ENCODE measurements at regions not wholly inside any gene's neighbourhood (a gene's known extent, or its start where the extent isn't known, plus 50 kb on each side); places are given as distances from the start of the nearest gene placed in this dataset.
"Not testable (repeated sequence)": the region's sequence is repeated elsewhere in the genome, so short reads cannot be mapped to it uniquely, and the experiment has no call there.

DNA sequence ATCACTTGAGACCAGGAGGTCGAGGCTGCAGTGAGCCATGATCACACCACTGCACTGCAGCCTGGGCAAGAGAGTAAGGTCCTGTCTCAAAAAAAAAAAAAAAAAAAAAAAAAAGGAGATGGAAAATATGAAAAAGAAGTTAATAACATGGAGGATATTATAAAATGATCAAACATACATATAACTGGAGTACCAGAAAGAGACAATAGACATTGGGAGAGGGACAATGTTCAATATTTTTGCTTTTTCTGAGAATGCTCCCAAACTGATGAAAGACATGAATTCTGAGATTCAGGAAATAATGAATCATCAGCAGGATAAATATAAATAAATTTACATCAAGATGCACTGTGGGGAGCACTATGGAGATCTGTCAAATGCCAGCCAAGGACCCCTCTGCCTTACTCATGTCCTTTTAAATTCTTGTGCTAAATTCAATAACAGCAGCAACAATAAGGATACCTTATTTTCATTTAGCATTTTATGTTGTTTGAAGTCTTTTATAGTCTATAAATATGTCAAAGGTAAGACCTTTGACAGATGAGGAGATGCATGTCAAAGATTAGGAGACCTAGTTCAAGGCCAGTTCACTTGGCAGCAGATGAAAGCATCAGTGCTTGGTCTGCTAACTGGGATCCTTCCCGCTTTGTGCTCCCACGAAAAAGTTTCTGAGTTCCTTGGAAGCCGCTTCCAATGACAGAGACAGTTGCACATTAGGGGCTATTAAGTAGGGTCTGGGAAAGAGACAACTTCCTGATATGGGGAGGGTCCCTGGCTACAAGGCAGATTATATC lies 97.7 kb downstream of the TLR5 start:
- H3K9me3 Mint-ChIP-seq: no peaks in the 10 kb centered on the region
- H3K27me3 Mint-ChIP-seq: peaks cover 2% of the 10 kb centered on the region
- no peaks in the 10 kb centered on the region for H3K36me3 Mint-ChIP-seq (ENCODE audit: low read depth)
- no peaks in the 10 kb centered on the region for H3K4me1 Mint-ChIP-seq
- ChIA-PET CTCF (no interaction called here), POLR2A (no interaction called here)
- H3K27ac Mint-ChIP-seq: no peak overlapping the region
- no peak overlapping the region for H3K4me3 Mint-ChIP-seq
- no peak for DNase-seq

DNA sequence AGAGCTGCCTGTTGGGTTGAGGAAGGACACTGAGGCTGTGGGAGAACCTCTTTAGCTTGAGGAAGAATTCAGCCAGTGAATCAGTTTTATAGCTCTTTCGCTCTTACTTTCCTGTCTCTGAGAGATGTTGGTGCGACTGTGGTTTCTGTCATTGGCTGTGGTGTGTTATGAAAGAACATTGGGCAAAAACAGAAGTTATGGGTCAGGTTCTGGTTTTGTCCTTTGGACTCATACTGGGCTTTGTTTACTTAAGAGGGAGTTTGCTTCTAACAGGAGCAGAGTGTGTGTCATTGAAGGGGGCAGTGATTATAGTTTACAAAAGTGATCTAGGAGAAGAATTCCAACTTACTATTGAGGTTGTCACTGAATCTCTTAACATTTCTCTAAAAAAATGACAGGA lies 97.0 kb downstream of the TLR5 start:
- H3K27ac Mint-ChIP-seq: no peak overlapping the region
- ChIA-PET POLR2A (no interaction called here), CTCF (no interaction called here)
- H3K4me3 Mint-ChIP-seq: no peak overlapping the region
- H3K27me3 Mint-ChIP-seq: peaks cover 2% of the 10 kb centered on the region
- H3K9me3 Mint-ChIP-seq: no peaks in the 10 kb centered on the region
- no peak for DNase-seq
- H3K4me1 Mint-ChIP-seq: no peaks in the 10 kb centered on the region
- no peaks in the 10 kb centered on the region for H3K36me3 Mint-ChIP-seq (ENCODE audit: low read depth)

DNA sequence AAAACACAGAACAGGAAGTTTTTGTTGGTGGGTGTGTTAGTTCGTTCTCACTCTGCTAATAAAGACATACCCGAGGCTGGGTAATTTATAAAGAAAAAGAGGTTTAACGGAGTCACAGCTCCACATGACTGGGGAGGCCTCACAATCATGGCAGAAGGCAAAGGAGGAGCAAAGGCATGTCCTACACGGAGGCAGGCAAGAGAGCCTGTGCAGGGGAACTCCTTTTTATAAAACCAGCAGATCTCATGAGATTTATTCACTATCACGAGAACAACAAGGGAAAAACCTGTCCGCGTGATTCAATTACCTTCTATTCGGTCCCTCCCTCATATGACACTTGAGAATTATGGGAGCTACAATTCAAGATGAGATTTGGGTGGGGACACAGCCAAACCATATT lies 96.6 kb downstream of the TLR5 start:
- POLR2A ChIA-PET: not testable (repeated sequence)

DNA sequence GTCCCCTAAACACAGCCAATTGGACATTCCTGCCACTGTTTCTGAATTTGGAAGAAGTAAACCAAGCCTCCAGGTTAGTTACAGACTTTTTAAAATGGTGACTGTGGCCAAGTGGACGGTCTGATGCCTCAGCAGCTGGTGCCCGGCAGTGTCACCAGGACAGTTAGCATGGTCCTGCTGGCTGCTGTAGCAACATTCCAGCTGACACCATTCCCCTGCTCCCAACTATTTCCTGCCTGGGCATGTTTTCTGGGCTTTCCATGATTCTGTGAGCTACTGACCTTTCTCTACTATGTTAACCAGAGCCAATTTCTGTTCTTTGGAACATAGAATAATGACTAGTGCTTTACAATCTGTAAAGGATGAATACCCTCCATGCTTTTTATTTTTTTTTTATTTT lies 95.0 kb downstream of the TLR5 start:
- no peak for DNase-seq
- Mint-ChIP-seq H3K36me3 (ENCODE audit: low read depth) (no peaks in the 10 kb centered on the region), H3K27ac (no peak overlapping the region), H3K27me3 (peaks cover 2% of the 10 kb centered on the region), H3K4me1 (no peaks in the 10 kb centered on the region), H3K9me3 (no peaks in the 10 kb centered on the region), H3K4me3 (no peak overlapping the region)
- POLR2A ChIA-PET: no interaction called here
- CTCF ChIA-PET: no interaction called here

More for the DNA sequence above, 96.6 kb downstream of the TLR5 start:
- H3K4me1 Mint-ChIP-seq; H3K36me3 Mint-ChIP-seq (ENCODE audit: low read depth); H3K9me3 Mint-ChIP-seq; H3K4me3 Mint-ChIP-seq; H3K27ac Mint-ChIP-seq; DNase-seq; CTCF ChIA-PET; H3K27me3 Mint-ChIP-seq: not testable (repeated sequence)

DNA sequence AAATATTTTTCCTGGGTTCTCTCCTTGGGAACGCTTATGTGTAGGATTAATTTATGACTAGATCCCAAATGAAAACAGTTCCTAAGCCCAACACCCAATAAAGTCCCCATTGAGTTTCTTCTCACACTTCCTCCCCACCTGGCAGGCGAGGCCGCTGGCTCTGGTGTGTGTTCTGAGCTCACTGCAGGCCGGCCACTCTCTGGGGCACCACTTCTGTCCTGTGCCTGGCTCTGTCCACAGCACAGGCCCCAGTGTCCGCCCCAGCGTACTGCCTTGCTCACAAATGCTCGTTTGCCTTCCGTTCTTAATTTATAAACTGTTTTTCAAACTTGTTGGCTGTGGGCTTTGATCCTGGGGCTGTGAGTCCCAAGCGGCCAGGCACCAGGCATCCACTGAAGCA lies 90.6 kb downstream of the TLR5 start:
- H3K27ac Mint-ChIP-seq: no peak overlapping the region
- ChIA-PET CTCF (no interaction called here), POLR2A (no interaction called here)
- H3K27me3 Mint-ChIP-seq: no peaks in the 10 kb centered on the region
- H3K9me3 Mint-ChIP-seq: no peaks in the 10 kb centered on the region
- H3K36me3 Mint-ChIP-seq (ENCODE audit: low read depth): no peaks in the 10 kb centered on the region
- DNase-seq: no peak
- H3K4me3 Mint-ChIP-seq: no peak overlapping the region
- no peaks in the 10 kb centered on the region for H3K4me1 Mint-ChIP-seq

DNA sequence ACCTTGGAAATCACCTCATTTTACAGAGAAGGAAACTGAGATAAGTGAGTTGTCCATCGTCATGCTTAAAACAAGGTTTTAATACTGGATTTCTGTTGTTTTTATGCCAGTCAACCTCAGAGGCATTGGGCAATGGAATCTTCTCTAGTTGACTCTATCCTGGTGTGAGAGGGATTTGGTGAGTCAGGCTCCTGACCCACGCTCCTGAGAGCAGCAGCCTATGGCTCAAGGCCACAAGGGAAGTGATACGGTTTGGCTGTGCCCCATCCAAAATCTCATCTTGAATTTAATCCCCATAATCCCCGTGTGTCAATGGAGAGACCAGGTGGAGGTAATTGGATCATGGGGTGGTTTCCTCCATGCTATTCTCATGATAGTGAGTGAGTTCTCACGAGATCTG lies 90.1 kb downstream of the TLR5 start:
- no peaks in the 10 kb centered on the region for H3K4me1 Mint-ChIP-seq
- POLR2A ChIA-PET: no interaction called here
- no peak overlapping the region for H3K4me3 Mint-ChIP-seq
- DNase-seq: no peak
- H3K36me3 Mint-ChIP-seq (ENCODE audit: low read depth): no peaks in the 10 kb centered on the region
- no peaks in the 10 kb centered on the region for H3K9me3 Mint-ChIP-seq
- CTCF ChIA-PET: no interaction called here
- H3K27ac Mint-ChIP-seq: no peak overlapping the region
- H3K27me3 Mint-ChIP-seq: no peaks in the 10 kb centered on the region

- Mint-ChIP-seq H3K4me1 (no peaks in the 10 kb centered on the region), H3K36me3 (ENCODE audit: low read depth) (no peaks in the 10 kb centered on the region), H3K27me3 (peaks cover 1% of the 10 kb centered on the region), H3K27ac (no peak overlapping the region), H3K4me3 (no peak overlapping the region), H3K9me3 (no peaks in the 10 kb centered on the region)
- DNase-seq: no peak
- ChIA-PET POLR2A (no interaction called here), CTCF (no interaction called here)
Observed at GRCh38 chr1:223056802-223057201, 86.2 kb downstream of the TLR5 start.

GRCh38 chr1:223057569-223058093 lies 85.4 kb downstream of the TLR5 start:
- Mint-ChIP-seq H3K27ac (no peak overlapping the region), H3K4me3 (no peak overlapping the region), H3K36me3 (ENCODE audit: low read depth) (no peaks in the 10 kb centered on the region), H3K4me1 (no peaks in the 10 kb centered on the region), H3K9me3 (no peaks in the 10 kb centered on the region), H3K27me3 (peaks cover 1% of the 10 kb centered on the region)
- DNase-seq: no peak
- POLR2A ChIA-PET: no interaction called here
- CTCF ChIA-PET: no interaction called here

Data from activated CD4-positive, alpha-beta T cell treated with anti-CD3 and anti-CD28 coated beads, Interleukin-2, amount 10 ng/mL, durations not matched to agents 7 days and 5 days (primary cell).